HG03060 (cell line): ENCODE measurements at regions not wholly inside any gene's neighbourhood (a gene's known extent, or its start where the extent isn't known, plus 50 kb on each side); places are given as distances from the start of the nearest gene placed in this dataset.
"Not testable (repeated sequence)": the region's sequence is repeated elsewhere in the genome, so short reads cannot be mapped to it uniquely, and the experiment has no call there.

Source experiments
- ATAC-seq: cut with Tn5 transposase; IDR thresholded peaks from one replicate; pipeline ENCODE4 v1.9.1; 2021; ENCODE audit warnings: low read depth, moderate number of reproducible peaks; ENCODE audit not compliant: unreplicated experiment

- ATAC-seq: no peak
Observed at GRCh38 chr5:125972706-125973105, 450.5 kb upstream of the GRAMD2B start.

DNA sequence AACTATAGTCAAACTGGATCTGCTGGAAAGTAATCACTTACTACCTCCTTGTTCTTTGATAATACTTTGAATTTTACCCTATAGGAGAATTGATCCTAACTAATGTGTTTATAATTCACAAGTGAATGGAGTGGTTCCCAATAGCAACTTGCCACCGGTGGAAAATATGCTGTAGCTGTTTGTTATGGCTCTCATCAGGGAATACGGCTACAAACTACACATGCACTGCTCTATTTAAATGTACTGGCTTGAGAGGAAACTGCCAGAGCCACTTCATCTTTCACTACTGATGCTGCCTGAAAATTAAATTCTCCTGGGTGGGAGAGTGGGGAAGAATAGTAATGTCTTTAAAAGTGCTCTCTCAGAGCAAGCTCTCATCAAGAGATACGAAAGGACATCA lies 448.5 kb upstream of the GRAMD2B start:
- no peak for ATAC-seq

DNA sequence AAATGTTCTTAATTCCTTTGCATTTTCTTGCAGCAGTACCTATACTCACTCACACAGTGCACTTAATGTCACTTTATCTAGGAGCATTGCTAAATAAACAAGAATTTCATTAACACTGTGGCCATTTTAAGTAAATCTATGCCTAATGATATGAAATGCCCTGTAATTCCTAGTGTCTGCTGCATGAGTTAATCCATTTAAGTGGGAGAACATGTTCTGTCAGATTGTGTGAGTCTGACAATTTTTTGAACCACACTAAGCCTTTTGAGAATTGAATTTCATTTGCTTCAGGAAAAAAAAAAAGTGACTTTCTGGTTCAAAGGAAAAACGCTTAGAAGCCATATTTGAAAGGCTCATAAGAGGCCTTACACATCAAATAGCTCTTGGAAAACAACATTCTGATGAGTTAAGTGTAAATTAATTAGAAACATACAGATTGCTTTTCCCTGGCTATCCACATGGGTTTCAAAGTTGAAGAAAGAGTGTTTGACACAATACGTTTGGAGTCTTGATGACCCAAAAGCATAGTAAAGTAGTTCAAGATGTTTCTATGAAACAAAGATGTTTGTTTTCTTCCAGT lies 446.7 kb upstream of the GRAMD2B start:
- no peak for ATAC-seq

- no peak for ATAC-seq
Observed at GRCh38 chr5:125978015-125978414, 445.2 kb upstream of the GRAMD2B start.

DNA sequence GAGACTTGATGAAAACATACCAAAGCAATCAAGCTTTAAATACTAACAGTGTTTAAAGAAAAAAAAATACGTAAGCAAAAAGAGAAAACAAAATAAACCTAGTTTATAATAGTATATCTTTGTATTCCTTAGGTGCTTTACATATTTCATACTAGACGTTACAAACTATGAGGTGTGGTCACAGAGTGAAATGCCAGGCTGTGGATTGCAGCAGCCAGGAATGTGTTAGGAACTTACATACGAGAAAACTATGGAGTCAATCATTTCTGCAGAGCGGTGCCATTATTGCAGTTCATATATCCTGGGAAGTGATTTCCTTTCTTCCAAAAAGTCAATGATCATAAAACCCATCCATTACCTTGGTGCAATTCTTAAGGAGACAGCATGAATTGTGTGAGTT lies 443.6 kb upstream of the GRAMD2B start:
- no peak for ATAC-seq

DNA sequence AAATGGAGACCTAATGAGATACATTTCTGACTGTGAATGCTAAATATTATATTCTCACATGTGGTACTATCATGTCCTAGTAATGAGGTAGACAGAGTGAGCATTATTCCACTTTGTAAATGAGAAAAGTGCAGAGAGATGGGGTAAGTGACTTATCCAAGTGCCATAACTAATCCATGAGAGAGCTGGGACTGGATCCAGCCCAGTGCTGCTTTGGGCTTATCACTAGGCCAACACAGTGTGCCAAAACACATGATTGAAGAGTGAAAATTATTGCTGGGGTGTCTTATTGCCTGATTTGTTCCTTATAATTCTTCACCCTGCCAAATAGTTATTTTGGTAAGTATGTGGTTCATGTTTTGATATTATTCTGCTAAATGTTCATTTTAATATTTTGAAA lies 442.2 kb upstream of the GRAMD2B start:
- ATAC-seq: no peak

- no peak for ATAC-seq
Observed at GRCh38 chr5:125987677-125988255, 435.4 kb upstream of the GRAMD2B start.

- no peak for ATAC-seq
Observed at GRCh38 chr5:125992050-125992449, 431.2 kb upstream of the GRAMD2B start.

- ATAC-seq: not testable (repeated sequence)
Observed at GRCh38 chr5:125999271-126000030, 423.8 kb upstream of the GRAMD2B start.

DNA sequence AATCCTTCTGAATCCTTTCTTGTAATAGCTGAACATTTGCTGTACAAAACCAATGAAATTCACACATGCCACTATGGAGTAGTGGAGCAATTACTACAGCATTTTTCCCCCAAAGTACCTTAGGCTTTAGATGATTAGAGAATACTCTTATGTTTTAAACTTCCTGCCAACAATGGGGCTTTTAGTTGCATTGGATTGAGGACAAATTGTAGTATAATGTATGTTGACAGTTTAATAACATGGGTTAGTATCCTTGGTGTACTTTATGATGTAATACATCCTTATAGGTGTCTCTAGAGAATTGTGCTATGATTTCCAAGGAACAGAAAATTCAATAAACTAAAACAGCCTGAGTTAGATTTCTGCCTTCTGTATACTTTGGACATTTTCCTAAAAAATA lies 422.7 kb upstream of the GRAMD2B start:
- ATAC-seq: no peak

DNA sequence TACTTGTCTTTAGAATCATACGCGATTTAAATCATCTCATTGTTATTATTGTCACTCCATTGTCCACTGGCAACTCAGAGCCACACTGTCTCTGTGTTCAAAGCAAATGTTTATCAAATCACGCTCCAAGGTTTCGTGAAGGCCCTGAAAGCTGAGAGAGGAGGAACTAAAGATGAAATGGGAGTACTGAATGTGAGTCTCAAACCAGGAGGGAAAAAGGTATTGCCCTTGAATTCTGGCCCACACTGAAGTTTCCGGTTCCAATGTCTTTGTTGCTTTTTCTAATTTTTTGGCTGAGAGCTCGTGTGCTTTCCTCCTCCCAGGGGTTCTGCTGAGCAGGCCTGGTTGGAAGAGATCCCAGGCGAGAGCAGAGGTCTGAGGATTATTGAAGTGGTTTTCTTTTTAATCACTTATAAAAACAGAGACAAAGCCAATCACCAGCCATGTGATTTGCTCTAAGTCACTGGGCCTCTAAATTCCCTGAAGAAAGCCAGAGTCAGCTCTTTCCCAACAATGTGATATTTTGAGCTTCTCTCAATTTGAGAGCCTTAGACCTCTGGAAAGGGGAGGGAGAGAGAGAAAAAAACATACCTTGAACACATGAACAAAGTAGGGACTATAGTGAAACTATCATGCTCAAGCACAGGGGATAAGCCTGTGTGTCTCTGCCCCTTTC lies 420.8 kb upstream of the GRAMD2B start:
- no peak for ATAC-seq

DNA sequence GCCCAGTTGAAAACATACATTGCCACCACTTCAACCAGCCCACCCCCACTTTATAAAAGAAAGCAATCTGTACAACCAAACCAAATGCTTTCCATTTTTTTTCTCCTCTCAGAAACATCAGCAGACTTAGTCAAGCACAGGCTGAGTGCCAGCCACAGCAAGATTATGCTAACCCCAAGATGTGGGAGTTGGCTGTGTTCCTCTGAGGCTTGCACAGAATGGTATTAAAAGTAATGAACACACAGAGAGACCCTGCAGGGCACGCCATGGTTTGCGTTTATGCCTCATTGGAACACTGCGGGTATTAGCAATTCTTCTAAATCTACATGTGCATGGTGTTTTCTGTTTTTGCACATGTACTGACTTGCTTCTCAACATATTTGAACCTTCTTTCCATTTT lies 419.9 kb upstream of the GRAMD2B start:
- no peak for ATAC-seq

DNA sequence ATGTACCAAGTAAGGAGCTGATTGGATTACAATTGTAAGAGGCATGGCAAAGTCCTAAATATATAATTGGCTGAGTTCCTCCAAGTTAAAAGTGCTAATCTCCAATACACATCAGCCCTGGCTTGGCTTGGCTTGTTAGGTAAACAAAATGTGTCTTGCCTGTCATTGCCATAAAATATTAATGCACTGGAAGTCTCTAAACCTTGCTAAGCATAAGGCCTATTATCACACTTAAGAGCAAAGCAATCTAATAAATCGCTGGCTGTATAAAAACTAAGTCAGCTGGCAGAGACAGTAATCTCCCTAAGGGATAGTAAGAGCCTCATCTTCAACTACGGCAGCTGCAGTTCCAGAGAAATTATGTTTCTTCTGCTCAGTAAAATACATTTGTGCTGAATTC lies 418.6 kb upstream of the GRAMD2B start:
- ATAC-seq: no peak

- no peak for ATAC-seq
Observed at GRCh38 chr5:126007841-126008240, 415.4 kb upstream of the GRAMD2B start.

- ATAC-seq: no peak
Observed at GRCh38 chr5:126009566-126009965, 413.6 kb upstream of the GRAMD2B start.

DNA sequence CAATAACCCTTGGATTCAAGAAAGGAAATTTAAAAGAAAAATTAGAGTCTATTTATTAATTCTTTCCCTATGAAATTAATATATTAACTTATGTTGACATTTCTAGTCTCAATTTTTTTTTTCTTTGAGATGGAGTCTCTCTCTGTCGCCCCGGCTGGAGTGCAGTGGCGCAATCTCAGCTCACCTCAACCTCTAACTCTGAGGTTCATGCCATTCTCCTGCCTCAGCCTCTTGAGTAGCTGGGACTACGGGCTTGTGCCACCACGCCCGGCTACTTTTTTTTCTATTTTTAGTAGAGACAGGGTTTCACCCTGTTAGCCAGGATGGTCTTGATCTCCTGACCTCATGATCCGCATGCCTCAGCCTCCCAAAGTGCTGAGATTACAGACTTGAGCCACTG lies 411.7 kb upstream of the GRAMD2B start:
- not testable (repeated sequence) for ATAC-seq

GRCh38 chr5:126014676-126015075 lies 408.5 kb upstream of the GRAMD2B start:
- no peak for ATAC-seq

DNA sequence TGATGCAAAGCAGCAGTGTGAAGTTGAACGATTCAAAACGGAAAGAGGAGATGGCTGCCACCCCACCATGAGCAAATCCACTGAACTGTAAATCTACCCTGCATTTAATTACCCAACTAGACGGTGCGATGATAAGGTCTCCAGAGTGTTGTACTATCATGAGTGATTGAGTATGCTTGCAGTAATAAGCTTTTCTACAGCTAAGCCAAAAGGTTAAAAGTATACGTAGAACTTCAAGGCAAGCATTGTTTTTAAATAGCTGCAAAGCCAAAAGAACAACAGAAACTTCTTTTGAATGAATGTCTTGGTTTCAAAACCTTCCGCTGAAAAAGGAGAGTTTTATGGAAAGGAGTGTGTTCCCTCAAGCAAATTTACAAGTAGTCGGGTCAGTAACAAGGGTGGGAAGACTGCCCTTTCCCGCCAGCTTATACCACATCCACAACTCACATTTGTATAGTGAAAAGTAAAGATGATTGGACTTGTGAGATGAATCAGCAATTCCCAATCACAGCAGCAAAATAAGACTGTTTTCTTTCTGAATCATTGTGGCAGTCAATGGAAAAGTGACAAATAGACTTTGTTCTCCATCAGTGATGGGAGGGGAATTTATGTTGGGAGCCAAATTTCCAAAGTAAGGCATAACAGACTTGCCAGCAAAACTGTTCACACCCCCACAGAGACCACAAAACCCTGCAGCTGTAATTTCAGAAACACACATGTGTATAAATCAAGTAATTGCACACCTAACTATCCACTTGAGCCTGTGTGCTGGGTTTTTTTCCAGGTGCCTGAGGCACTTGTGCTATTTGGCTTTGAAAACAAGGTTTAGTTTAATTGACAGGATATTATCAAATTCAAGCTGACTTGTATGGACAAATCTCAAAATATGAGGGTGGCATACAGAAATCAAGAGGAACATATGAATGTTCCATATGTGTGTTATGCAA lies 407.7 kb upstream of the GRAMD2B start:
- ATAC-seq: no peak

GRCh38 chr5:126016256-126016655 lies 407.0 kb upstream of the GRAMD2B start:
- ATAC-seq: no peak

- no peak for ATAC-seq
Observed at GRCh38 chr5:126017096-126017495, 406.1 kb upstream of the GRAMD2B start.
